LHCN-M2 (cell line): ENCODE measurements at regions not wholly inside any gene's neighbourhood (a gene's known extent, or its start where the extent isn't known, plus 50 kb on each side); places are given as distances from the start of the nearest gene placed in this dataset.
A peak's percentile ranks its signal among the peaks of the same experiment; 100 is the strongest.

ENCODE experiments used
- DNase-seq: peaks from one replicate; pipeline ENCODE4 v3.0.0-alpha.2; 2012; ENCODE audit warnings: low read depth

GRCh38 chr4:12873351-12873750 is 610.8 kb downstream of the RAB28 start:
- DNase-seq: no peak

- DNase-seq: no peak
These were observed 622.7 kb downstream of the RAB28 start for GRCh38 chr4:12861422-12861821.

- DNase-seq: peak; percentile 61
These were observed 631.5 kb downstream of the RAB28 start for GRCh38 chr4:12852338-12853307.

- DNase-seq: no peak
These were observed 637.8 kb downstream of the RAB28 start for GRCh38 chr4:12846368-12846767.

- no peak for DNase-seq
These were observed 640.0 kb downstream of the RAB28 start for GRCh38 chr4:12844141-12844540.

GRCh38 chr4:12827966-12828365 is 656.2 kb downstream of the RAB28 start:
- no peak for DNase-seq

GRCh38 chr4:12791536-12791935 is 692.6 kb downstream of the RAB28 start:
- DNase-seq: no peak

- DNase-seq: no peak
These were observed 696.9 kb downstream of the RAB28 start for GRCh38 chr4:12787261-12787660.

- no peak for DNase-seq
These were observed 705.4 kb downstream of the RAB28 start for GRCh38 chr4:12778706-12779105.

- no peak for DNase-seq
These were observed 705.9 kb downstream of the RAB28 start for GRCh38 chr4:12778191-12778590.

- no peak for DNase-seq
These were observed 713.8 kb downstream of the RAB28 start for GRCh38 chr4:12770351-12770750.

GRCh38 chr4:12761694-12762093 is 722.4 kb downstream of the RAB28 start:
- no peak for DNase-seq

GRCh38 chr4:12747154-12747553 is 737.0 kb downstream of the RAB28 start:
- no peak for DNase-seq

- no peak for DNase-seq
These were observed 737.9 kb downstream of the RAB28 start for GRCh38 chr4:12746221-12746620.

GRCh38 chr4:12734586-12734985 is 749.6 kb downstream of the RAB28 start:
- DNase-seq: no peak

GRCh38 chr4:12729384-12729783 is 754.8 kb downstream of the RAB28 start:
- DNase-seq: peak; percentile 5

- DNase-seq: peak; percentile 2
These were observed 759.6 kb downstream of the RAB28 start for GRCh38 chr4:12724510-12724909.

GRCh38 chr4:12723849-12724447 is 760.2 kb downstream of the RAB28 start:
- DNase-seq: no peak

- no peak for DNase-seq
These were observed 767.2 kb downstream of the RAB28 start for GRCh38 chr4:12716896-12717295.

GRCh38 chr4:12712648-12713339 is 771.3 kb downstream of the RAB28 start:
- no peak for DNase-seq

- no peak for DNase-seq
These were observed 776.6 kb downstream of the RAB28 start for GRCh38 chr4:12707381-12708175.

- DNase-seq: no peak
These were observed 781.1 kb downstream of the RAB28 start for GRCh38 chr4:12703036-12703435.
